ENCODE measurements at regions not wholly inside any gene's neighbourhood (a gene's known extent, or its start where the extent isn't known, plus 50 kb on each side); places are given as distances from the start of the nearest gene placed in this dataset.
A peak's percentile ranks its signal among the peaks of the same experiment; 100 is the strongest.

GRCh38 chr2:67922080-67922785 lies 140.6 kb downstream of the C1D start:
- no peak for DNase-seq

GRCh38 chr2:67923696-67924095 lies 139.1 kb downstream of the C1D start:
- peak; percentile 15 for DNase-seq

GRCh38 chr2:67927501-67927900 lies 135.3 kb downstream of the C1D start:
- no peak for DNase-seq

- no peak for DNase-seq
Observed at GRCh38 chr2:67930156-67930555, 132.6 kb downstream of the C1D start.

- DNase-seq, result no peak
Observed at GRCh38 chr2:67936969-67937368, 125.8 kb downstream of the C1D start.

GRCh38 chr2:67938053-67938452 lies 124.8 kb downstream of the C1D start:
- DNase-seq, result no peak

GRCh38 chr2:67945056-67945455 lies 117.7 kb downstream of the C1D start:
- no peak for DNase-seq

GRCh38 chr2:67945940-67946339 lies 116.9 kb downstream of the C1D start:
- peak; percentile 37 for DNase-seq

GRCh38 chr2:67948057-67948456 lies 114.7 kb downstream of the C1D start:
- DNase-seq, result no peak

- no peak for DNase-seq
Observed at GRCh38 chr2:67948506-67948905, 114.3 kb downstream of the C1D start.

GRCh38 chr2:67950018-67950417 lies 112.8 kb downstream of the C1D start:
- DNase-seq, result no peak

- DNase-seq, result no peak
Observed at GRCh38 chr2:67950919-67951318, 111.9 kb downstream of the C1D start.

GRCh38 chr2:67952066-67952465 lies 110.7 kb downstream of the C1D start:
- DNase-seq, result no peak

- DNase-seq, result no peak
Observed at GRCh38 chr2:67954093-67954748, 108.6 kb downstream of the C1D start.

GRCh38 chr2:67955748-67956603 lies 106.8 kb downstream of the C1D start:
- DNase-seq, result no peak

GRCh38 chr2:67965246-67965645 lies 97.6 kb downstream of the C1D start:
- no peak for DNase-seq

GRCh38 chr2:67970071-67970470 lies 92.7 kb downstream of the C1D start:
- DNase-seq, result no peak

- no peak for DNase-seq
Observed at GRCh38 chr2:67970542-67970941, 92.3 kb downstream of the C1D start.

- no peak for DNase-seq
Observed at GRCh38 chr2:67974559-67975430, 88.0 kb downstream of the C1D start.

GRCh38 chr2:67977464-67977863 lies 85.3 kb downstream of the C1D start:
- peak; percentile 19 for DNase-seq

GRCh38 chr2:67982956-67983355 lies 79.8 kb downstream of the C1D start:
- peak; percentile 90 for DNase-seq

GRCh38 chr2:67984600-67984999 lies 78.2 kb downstream of the C1D start:
- peak; percentile 40 for DNase-seq
